Kidney epithelial cell (primary cell): ENCODE measurements at regions not wholly inside any gene's neighbourhood (a gene's known extent, or its start where the extent isn't known, plus 50 kb on each side); places are given as distances from the start of the nearest gene placed in this dataset.

Experiments used
- DNase-seq: peaks from one replicate; pipeline ENCODE4 v3.0.0-alpha.2; 2010; ENCODE audit warnings: low read depth
- H3K27me3 ChIP-seq: 2 replicates; pipeline ENCODE4 v1.6.0; 2011; ENCODE audit warnings: low read length; ENCODE audit not compliant: control insufficient read depth, insufficient read depth
- H3K36me3 ChIP-seq: 2 replicates; pipeline ENCODE4 v1.5.1; 2011; ENCODE audit warnings: low read length; ENCODE audit not compliant: control insufficient read depth, insufficient read depth
- H3K4me3 ChIP-seq: 2 replicates; pipeline ENCODE4 v1.5.1; 2011; ENCODE audit warnings: low read depth, mild to moderate bottlenecking, control low read depth, low read length
- CTCF ChIP-seq: IDR thresholded peaks from 2 replicates; pipeline ENCODE4 v1.5.1; 2011; ENCODE audit warnings: mild to moderate bottlenecking, moderate library complexity, low read length, control low read depth, inconsistent platforms; ENCODE audit not compliant: insufficient read depth, poor library complexity, severe bottlenecking

- no peak for DNase-seq
- Histone ChIP-seq H3K27me3 (no peaks in the 10 kb centered on the region), H3K36me3 (no peaks in the 10 kb centered on the region), H3K4me3 (no peak overlapping the region)
- TF ChIP-seq CTCF = no peak
Observed at GRCh38 chr22:49075150-49075549, 752.5 kb downstream of the BRD1 start.

DNA sequence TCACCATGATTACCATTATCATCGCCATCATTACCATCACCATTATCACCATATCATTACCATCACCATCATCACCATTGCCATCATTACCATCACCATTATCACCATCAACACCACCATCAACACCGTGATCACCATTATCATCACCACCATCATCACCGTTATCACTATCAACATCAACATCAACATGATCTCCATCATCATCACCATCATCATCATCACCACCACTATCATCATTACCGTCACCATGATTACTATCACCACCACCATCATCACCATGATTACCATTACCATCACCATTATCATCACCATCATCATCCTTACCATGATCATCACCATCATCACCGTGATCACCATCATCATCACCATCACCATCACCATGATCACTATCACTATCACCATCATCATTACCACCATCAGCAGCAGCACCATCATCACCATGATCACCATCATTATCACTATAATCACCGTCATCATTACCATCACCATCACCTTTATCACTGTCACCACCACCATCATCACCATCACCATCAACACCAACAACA is 753.7 kb downstream of the BRD1 start:
- no peak for TF ChIP-seq CTCF
- no peak for DNase-seq
- no peaks in the 10 kb centered on the region for H3K27me3 ChIP-seq
- H3K36me3 ChIP-seq = no peaks in the 10 kb centered on the region
- no peak overlapping the region for H3K4me3 ChIP-seq

GRCh38 chr22:49072996-49073645 is 754.6 kb downstream of the BRD1 start:
- no peaks in the 10 kb centered on the region for H3K27me3 ChIP-seq
- no peak for DNase-seq

DNA sequence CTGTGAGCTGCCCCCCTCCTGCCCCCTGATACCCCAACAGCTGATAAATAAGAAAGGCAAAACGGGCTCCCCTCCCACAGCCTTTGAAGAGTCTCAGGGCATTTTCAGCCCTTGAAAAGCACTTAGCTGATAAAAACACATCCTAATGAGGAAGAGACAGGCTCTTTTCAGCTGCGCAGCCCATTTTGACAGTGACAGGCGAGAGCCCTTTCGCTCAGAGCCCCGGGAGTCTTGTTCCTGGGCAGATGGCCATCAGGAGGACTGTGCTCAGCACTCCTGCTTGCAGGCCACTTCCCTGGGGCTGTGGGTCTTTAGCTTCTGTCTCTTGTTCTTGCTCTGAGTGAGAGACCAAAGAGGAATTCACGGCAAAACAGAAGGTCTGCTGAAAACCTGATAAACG is 757.2 kb downstream of the BRD1 start:
- Histone ChIP-seq H3K4me3 (no peak overlapping the region), H3K36me3 (no peaks in the 10 kb centered on the region), H3K27me3 (no peaks in the 10 kb centered on the region)
- no peak for DNase-seq
- no peak for TF ChIP-seq CTCF

More at GRCh38 chr22:49072996-49073645, 754.6 kb downstream of the BRD1 start:
- Histone ChIP-seq H3K4me3 (no peak overlapping the region), H3K36me3 (no peaks in the 10 kb centered on the region)
- TF ChIP-seq CTCF = no peak

GRCh38 chr22:49068861-49069500 is 758.7 kb downstream of the BRD1 start:
- Histone ChIP-seq H3K27me3 (no peaks in the 10 kb centered on the region), H3K36me3 (no peaks in the 10 kb centered on the region), H3K4me3 (no peak overlapping the region)
- DNase-seq = no peak
- TF ChIP-seq CTCF = no peak
